ENCODE measurements at regions not wholly inside any gene's neighbourhood (a gene's known extent, or its start where the extent isn't known, plus 50 kb on each side); places are given as distances from the start of the nearest gene placed in this dataset.

DNA sequence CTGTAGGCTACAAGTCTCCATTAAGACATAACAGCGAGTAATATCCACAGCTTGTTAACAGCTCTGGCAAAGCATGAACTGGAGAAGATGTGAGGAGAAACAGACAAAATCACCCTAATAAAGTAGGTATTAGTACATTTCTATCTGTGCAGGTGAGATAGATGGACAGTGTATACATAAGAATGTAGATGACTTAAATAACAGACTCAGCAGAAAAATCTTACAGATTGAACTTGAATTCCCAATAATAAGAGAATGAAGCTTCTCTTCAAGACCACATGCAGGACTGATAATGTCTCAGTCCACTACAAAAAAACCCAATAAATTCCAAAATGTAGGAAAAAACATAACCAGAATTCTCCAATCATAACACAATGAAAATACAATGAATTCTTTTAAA is 153.0 kb downstream of the IRX2 start:
- no peaks in the 10 kb centered on the region for H3K27me3 ChIP-seq (ENCODE audit: insufficient read depth in 3 of 3, low read length in 2 of 3)
- intact Hi-C loops (cut with DNase I), result no loop called here
- ATAC-seq (no peak), DNase-seq (no peak)
- no peak overlapping the region for H3K27ac ChIP-seq
- 92 to 100% (median 92%) methylated on average over 1 of the region's 1 CpG for WGBS, 3 donors
- TF ChIP-seq, protein P1, sequence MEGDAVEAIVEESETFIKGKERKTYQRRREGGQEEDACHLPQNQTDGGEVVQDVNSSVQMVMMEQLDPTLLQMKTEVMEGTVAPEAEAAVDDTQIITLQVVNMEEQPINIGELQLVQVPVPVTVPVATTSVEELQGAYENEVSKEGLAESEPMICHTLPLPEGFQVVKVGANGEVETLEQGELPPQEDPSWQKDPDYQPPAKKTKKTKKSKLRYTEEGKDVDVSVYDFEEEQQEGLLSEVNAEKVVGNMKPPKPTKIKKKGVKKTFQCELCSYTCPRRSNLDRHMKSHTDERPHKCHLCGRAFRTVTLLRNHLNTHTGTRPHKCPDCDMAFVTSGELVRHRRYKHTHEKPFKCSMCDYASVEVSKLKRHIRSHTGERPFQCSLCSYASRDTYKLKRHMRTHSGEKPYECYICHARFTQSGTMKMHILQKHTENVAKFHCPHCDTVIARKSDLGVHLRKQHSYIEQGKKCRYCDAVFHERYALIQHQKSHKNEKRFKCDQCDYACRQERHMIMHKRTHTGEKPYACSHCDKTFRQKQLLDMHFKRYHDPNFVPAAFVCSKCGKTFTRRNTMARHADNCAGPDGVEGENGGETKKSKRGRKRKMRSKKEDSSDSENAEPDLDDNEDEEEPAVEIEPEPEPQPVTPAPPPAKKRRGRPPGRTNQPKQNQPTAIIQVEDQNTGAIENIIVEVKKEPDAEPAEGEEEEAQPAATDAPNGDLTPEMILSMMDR (IDR thresholded peaks at IDR 0.05), result no peak
- H3K4me3 ChIP-seq, result no peak overlapping the region
- H3K9me3 ChIP-seq, result no peaks in the 10 kb centered on the region
- H3K4me1 ChIP-seq, result no peaks in the 10 kb centered on the region
- no peaks in the 10 kb centered on the region for H3K36me3 ChIP-seq (ENCODE audit: insufficient read depth in 1 of 2, low read depth in 1 of 2)

DNA sequence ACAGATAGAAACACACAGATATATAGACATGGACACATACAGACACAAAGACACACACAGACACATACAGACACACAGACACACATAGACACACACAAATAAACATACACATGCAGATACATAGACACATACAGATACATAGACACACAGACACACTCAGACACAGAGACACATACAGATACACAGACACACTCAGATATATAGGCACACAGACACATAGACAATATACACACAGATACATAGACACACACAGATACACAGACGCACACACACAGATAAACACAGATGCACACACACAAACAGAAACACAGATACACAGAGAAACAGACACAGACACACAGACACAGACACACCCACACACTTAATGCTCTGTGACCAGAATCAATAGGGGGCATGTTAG is 156.8 kb downstream of the IRX2 start:
- Histone ChIP-seq H3K27ac (no peak overlapping the region), H3K9me3 (no peaks in the 10 kb centered on the region), H3K27me3 (ENCODE audit: insufficient read depth in 3 of 3, low read length in 2 of 3) (no peaks in the 10 kb centered on the region), H3K4me3 (no peak overlapping the region), H3K4me1 (no peaks in the 10 kb centered on the region), H3K36me3 (ENCODE audit: insufficient read depth in 1 of 2, low read depth in 1 of 2) (no peaks in the 10 kb centered on the region)
- no peak for ATAC-seq
- 87 to 96% (median 96%) methylated on average over 1 of the region's 1 CpG for WGBS, 3 donors
- intact Hi-C loops (cut with DNase I), result no loop called here
- DNase-seq, result no peak
- TF ChIP-seq, protein P1 (IDR thresholded peaks at IDR 0.05), result no peak

DNA sequence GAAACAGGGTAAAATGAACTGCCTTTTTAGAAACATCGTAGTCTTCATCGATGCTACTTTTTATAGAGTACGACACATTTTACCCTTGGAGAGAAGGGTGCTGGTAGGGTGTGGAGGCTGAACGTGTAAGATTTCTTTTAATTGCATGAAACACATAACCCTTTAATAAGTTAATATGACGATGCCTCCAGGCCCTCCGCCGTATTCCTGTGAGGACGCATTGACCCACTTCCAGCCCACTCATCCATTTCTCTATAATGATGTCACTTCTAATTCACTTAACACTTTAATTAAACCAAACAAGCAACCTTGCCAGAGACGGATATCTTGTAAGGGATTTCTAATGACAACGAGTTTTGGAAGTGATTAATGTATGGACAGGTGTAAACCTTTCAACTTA is 158.7 kb downstream of the IRX2 start:
- no peak overlapping the region for H3K4me3 ChIP-seq
- H3K9me3 ChIP-seq, result no peaks in the 10 kb centered on the region
- ATAC-seq, result no peak
- no peaks in the 10 kb centered on the region for H3K36me3 ChIP-seq (ENCODE audit: insufficient read depth in 1 of 2, low read depth in 1 of 2)
- TF ChIP-seq, protein P1 (IDR thresholded peaks at IDR 0.05), result no peak
- no peak for DNase-seq
- intact Hi-C loops (cut with DNase I), result no loop called here
- no peaks in the 10 kb centered on the region for H3K27me3 ChIP-seq (ENCODE audit: insufficient read depth in 3 of 3, low read length in 2 of 3)
- no peaks in the 10 kb centered on the region for H3K4me1 ChIP-seq
- no peak overlapping the region for H3K27ac ChIP-seq
- WGBS, 3 donors, result 71 to 75% (median 75%) methylated on average over 10 of the region's 10 CpGs

DNA sequence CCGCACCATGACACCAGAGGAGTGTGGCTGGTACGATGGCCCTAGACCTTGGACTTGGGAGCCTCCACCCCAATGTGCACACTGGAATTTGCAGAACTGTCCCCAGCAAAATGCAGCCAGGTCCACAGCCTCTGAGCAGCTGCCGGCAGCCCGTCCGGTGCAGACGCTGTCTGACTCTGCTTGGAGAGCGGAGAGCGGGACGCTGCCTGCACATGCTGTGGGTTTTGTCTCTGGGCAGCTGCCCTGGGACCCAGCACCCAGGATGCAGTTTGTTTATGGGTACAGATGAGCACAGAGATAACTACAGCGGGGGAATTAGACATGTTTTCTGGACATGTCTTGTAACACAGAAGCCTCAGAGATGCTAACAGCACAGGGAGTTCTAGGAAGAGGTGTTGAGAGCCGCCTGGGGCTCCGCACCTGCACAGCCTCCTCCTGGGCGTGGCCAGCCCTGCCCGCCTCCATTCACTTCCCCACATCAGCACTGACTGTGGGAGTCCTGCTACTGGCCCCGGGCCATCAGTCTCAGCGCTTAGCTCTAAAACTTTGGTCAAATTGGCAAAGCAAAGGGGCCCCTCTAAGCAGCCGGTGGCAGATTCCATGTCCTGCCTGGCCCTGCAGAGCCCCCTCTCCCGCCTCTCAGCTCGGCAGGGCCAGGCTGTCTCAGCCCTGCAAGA is 159.6 kb downstream of the IRX2 start:
- TF ChIP-seq, protein P1 (IDR thresholded peaks at IDR 0.05), result no peak
- ATAC-seq, result no peak
- H3K36me3 ChIP-seq (ENCODE audit: insufficient read depth in 1 of 2, low read depth in 1 of 2), result no peaks in the 10 kb centered on the region
- H3K27me3 ChIP-seq (ENCODE audit: insufficient read depth in 3 of 3, low read length in 2 of 3), result peaks cover 0 to 3% (median 0%) of the 10 kb centered on the region in 3 donors
- H3K27ac ChIP-seq, result no peak overlapping the region
- intact Hi-C loops (cut with DNase I), result no loop called here
- H3K4me1 ChIP-seq, result no peaks in the 10 kb centered on the region
- no peak overlapping the region for H3K4me3 ChIP-seq
- no peak for DNase-seq
- 45 to 53% (median 48%) methylated on average over 18 to 19 of the region's 19 CpGs for WGBS, 3 donors
- no peaks in the 10 kb centered on the region for H3K9me3 ChIP-seq
